Cardiac fibroblast (primary cell): ENCODE measurements at regions not wholly inside any gene's neighbourhood (a gene's known extent, or its start where the extent isn't known, plus 50 kb on each side); places are given as distances from the start of the nearest gene placed in this dataset.

Source experiments
- DNase-seq, 2 donors: peaks; one replicate each; pipeline versions ENCODE4 v3.0.0 to v3.0.0-alpha.2; 2010; ENCODE audit warnings: low read depth in 2 of 2
- H3K4me3 ChIP-seq, 2 donors: replicated peaks in 1 of 2; 1 replicate in 1 of 2; 2 replicates in 1 of 2; pipeline ENCODE4 v1.5.1; 2011; ENCODE audit warnings: low read depth in 2 of 2, low read length in 2 of 2, mild to moderate bottlenecking in 2 of 2, moderate library complexity in 1 of 2
- TF ChIP-seq, protein P1 (sequence below): IDR thresholded peaks from one replicate; pipeline ENCODE4 v1.5.1; 2011; ENCODE audit warnings: low read depth, mild to moderate bottlenecking, low read length, inconsistent platforms

DNA sequence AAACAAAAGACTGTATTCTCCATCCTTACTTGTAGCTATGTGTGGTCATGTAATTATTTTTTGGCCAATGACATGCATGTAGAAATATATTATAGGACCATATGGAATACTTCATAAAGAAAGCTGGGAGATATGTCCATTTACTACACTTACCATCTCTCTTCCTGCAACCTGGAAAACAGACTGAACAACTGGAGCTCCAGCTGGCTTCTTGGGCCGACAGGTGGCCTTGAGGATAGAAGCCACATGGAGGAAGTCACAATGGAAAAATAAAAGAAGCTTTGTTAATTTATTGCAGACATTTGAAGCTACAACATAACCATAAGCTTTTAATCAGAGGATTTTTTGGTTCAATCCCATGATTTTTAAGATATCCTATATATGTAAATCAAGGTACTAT lies 167.9 kb upstream of the CBLB start:
- no peak for DNase-seq
- no peak overlapping the region for H3K4me3 ChIP-seq

DNA sequence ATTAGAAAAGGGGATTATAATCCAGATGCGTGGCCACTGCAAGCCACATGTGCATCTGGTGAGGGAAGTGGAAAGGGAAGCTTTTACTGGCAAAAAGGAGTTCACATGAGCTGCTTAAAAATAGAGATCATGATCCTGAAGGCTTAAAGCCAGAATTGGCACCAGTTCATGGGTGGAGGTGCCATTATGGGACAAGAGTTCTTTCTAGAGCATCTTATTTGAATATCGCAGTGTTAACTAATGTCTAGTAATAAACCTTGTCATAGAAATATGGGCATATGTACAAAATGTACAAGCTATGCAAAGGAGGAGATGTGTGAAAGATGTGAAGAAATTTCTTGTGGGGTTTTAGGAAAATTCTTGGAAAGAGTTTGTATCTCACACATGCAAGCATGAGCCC lies 178.4 kb upstream of the CBLB start:
- no peak for DNase-seq
- no peak overlapping the region for H3K4me3 ChIP-seq
- TF ChIP-seq, protein P1, sequence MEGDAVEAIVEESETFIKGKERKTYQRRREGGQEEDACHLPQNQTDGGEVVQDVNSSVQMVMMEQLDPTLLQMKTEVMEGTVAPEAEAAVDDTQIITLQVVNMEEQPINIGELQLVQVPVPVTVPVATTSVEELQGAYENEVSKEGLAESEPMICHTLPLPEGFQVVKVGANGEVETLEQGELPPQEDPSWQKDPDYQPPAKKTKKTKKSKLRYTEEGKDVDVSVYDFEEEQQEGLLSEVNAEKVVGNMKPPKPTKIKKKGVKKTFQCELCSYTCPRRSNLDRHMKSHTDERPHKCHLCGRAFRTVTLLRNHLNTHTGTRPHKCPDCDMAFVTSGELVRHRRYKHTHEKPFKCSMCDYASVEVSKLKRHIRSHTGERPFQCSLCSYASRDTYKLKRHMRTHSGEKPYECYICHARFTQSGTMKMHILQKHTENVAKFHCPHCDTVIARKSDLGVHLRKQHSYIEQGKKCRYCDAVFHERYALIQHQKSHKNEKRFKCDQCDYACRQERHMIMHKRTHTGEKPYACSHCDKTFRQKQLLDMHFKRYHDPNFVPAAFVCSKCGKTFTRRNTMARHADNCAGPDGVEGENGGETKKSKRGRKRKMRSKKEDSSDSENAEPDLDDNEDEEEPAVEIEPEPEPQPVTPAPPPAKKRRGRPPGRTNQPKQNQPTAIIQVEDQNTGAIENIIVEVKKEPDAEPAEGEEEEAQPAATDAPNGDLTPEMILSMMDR = no peak

More for the DNA sequence above, 167.9 kb upstream of the CBLB start:
- TF ChIP-seq, protein P1 = no peak

DNA sequence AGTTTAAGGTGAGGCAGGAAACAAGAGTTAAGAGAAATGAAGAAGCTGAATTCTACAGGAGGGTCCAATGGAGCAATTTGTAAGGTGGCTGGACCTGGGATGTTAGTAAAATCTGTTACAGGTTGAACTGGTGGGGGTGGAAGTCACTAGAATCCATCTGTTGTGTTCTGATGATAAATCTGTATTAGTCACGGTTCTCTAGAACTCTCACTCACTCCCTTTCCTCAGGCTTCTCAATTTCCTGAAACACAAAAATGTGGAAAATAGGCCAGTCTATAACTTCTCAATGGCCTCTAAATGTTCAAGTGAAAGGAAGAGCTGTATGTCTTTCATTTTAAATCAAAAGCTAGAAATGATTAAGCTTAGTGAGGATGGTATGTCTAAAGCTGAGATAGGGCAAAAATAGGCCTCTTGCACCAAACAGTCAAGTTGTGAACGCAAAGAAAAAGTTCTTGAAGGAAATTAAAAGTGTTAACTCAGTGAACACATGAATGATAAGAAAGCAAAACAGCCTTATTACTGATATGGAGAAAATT lies 180.2 kb upstream of the CBLB start:
- DNase-seq = peak in 1 of 2 donors; percentile 22
- TF ChIP-seq, protein P1 = no peak
- no peak overlapping the region for H3K4me3 ChIP-seq

DNA sequence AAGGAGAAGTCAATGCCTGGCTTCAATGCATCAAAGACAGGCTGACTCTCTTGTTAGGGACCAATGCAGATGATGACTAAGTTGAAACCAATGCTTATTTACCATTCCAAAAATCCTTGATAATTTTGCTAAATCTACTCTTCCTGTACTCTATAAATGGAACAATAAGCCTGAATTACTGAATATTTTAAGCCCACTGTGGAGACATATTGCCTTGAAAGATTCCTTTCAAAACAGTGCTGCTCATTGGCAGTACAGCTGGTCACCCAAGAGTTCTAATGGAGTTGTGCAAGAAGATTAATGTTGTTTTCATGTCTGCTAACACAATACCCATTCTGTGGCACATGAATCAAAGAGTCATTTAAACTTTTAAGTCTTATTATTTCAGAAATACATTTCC lies 181.0 kb upstream of the CBLB start:
- peak in 1 of 2 donors; percentile 11 for DNase-seq
- TF ChIP-seq, protein P1 = no peak

DNA sequence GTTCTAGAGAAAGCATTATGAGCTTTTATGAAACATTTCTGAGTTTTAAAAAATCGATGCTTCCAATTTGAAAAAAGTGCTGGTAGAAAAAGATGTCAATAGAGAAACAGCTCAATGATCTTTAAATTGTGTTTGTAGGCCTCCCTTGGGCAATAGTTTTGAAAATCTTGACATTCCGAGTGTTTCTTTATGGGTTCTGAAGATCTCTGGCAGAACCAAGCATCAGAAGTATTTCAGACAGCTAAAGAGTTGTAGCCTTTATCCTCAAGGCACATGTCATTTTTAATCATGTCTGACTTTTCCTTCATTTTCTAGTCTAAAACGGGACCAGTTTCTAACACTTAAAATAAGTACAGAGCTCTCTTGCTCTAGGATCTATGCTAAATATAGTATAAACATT lies 188.1 kb upstream of the CBLB start:
- TF ChIP-seq, protein P1 = no peak
- no peak overlapping the region for H3K4me3 ChIP-seq

More for the DNA sequence above, 181.0 kb upstream of the CBLB start:
- H3K4me3 ChIP-seq = no peak overlapping the region

DNA sequence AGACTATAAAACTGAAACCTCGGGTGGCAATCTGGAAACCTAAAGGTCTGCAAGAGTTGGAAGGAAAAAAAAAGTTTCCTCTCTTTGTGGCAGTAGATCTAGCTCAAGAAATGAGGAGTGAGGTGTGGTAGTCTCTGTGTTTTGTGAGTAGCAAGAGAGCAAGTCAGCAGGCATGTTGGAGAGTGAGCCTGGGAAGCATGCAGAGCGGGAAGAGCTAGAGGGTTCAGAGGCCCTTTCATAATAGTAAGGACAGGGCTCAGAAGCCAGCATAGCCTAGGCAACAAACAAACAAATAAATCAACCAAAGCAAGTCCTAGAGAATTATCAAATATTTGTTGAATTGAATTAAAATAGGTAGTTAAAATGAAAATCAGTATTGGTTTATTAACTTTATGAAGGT lies 189.7 kb upstream of the CBLB start:
- H3K4me3 ChIP-seq = no peak overlapping the region
- DNase-seq = peak in 1 of 2 donors; percentile 21
- TF ChIP-seq, protein P1 = no peak

More for the DNA sequence above, 188.1 kb upstream of the CBLB start:
- no peak for DNase-seq

DNA sequence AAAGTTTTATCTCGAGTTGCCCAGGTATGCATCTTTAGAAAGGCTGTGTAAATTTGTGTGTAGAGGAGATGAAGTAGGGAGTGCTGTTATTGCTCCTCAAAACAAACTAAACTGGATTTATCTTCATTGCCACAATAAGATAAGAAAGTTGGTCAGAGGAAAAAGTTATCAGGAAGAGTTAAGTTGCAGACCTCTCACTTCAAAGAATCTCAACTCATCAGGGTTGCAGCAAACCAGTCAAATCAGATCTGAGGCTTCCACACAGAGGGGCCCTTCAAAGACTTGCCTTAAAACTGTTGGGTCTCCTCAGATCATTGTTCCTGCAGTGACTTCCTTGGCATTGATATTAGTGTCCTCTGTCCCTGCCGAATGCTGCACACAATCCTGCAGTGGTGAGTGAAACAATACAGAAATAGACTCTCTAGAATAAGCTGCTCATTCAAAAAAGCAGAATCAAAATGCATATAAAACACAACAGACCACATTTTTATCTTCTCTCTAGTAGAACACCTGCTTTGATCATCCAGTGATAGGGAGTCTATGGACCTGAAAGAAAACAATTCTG lies 191.2 kb upstream of the CBLB start:
- DNase-seq = no peak
- TF ChIP-seq, protein P1 = no peak
- no peak overlapping the region for H3K4me3 ChIP-seq
